Astrocyte of the cerebellum (primary cell): ENCODE measurements at regions not wholly inside any gene's neighbourhood (a gene's known extent, or its start where the extent isn't known, plus 50 kb on each side); places are given as distances from the start of the nearest gene placed in this dataset.

Source experiments
- DNase-seq: peaks from one replicate; pipeline ENCODE4 v3.0.0-alpha.2; 2011; ENCODE audit warnings: low read depth
- H3K4me3 ChIP-seq: 2 replicates; pipeline ENCODE4 v1.5.1; 2011; ENCODE audit warnings: mild to moderate bottlenecking, low read depth, low read length, moderate library complexity
- CTCF ChIP-seq: IDR thresholded peaks from 2 replicates; pipeline ENCODE4 v1.5.1; 2012; ENCODE audit warnings: low read length, low read depth, moderate library complexity, mild to moderate bottlenecking; ENCODE audit errors: missing control alignments
- in situ Hi-C: cut with HindIII; loops from 2 replicates; pipeline ENCODE4 v1.10.0; 2017; ENCODE audit warnings: low sequenced_read_pairs

GRCh38 chr2:224190234-224190935 lies 151.3 kb upstream of the SERPINE2 start:
- no peak for TF ChIP-seq CTCF
- H3K4me3 ChIP-seq, result no peak overlapping the region
- DNase-seq, result no peak
- in situ Hi-C loops, result no loop called here

DNA sequence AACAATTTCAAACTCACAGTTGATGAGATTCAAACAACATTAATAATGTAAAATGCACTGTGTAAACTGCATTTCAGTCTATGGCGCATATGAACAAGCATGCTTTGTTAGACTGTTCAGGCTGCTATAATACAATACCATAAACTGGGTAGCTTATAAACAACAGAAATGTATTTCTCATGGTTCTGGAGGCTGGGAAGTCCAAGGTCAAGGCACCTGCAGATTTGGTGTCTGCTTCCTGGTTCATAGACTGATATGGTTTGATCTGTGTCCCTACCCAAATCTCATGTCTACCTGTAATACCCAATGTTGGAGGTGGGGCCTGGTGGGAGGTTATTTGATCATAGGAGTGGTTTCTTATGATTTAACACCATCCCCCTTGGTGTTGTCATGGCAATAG lies 148.1 kb upstream of the SERPINE2 start:
- no peak overlapping the region for H3K4me3 ChIP-seq
- DNase-seq, result no peak
- TF ChIP-seq CTCF, result no peak
- in situ Hi-C loops, result no loop called here

DNA sequence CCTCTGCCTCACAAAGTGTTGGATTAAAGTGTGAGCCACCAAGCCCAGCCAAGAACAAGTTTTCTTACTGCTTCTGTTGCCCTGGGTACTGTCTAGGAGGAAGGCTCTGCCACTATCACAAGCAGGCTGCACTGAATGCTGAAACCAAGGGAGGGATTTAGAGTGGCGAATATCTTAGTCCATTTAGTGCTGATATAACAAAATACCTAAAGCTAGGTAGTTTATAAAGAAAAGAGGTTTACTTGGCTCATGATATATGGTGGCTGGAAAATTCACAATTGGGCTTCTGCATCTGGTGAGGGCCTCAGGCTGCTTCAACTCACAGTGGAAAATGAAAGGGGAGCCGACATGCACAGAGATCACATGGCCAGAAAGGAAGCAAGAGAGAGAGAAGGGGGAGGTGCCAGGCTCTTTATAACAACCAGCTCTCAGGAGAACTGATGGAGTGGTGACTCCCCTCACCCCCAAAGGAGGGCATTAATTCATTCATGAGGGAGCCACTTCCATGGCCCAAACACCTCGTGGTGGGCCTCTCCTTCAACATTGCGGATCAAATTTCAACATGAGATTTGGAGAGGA lies 146.0 kb upstream of the SERPINE2 start:
- no peak for TF ChIP-seq CTCF
- no peak for DNase-seq
- in situ Hi-C loops, result no loop called here
- H3K4me3 ChIP-seq, result no peak overlapping the region

GRCh38 chr2:224183086-224183485 lies 144.0 kb upstream of the SERPINE2 start:
- TF ChIP-seq CTCF, result no peak
- no peak for DNase-seq
- H3K4me3 ChIP-seq, result no peak overlapping the region
- in situ Hi-C loops, result no loop called here

GRCh38 chr2:224182498-224182897 lies 143.4 kb upstream of the SERPINE2 start:
- TF ChIP-seq CTCF, result no peak
- in situ Hi-C loops, result no loop called here
- no peak overlapping the region for H3K4me3 ChIP-seq
- DNase-seq, result no peak

GRCh38 chr2:224181534-224182155 lies 142.6 kb upstream of the SERPINE2 start:
- no peak for DNase-seq
- in situ Hi-C loops, result no loop called here
- no peak for TF ChIP-seq CTCF
- no peak overlapping the region for H3K4me3 ChIP-seq
